GM21390 (cell line): ENCODE measurements at regions not wholly inside any gene's neighbourhood (a gene's known extent, or its start where the extent isn't known, plus 50 kb on each side); places are given as distances from the start of the nearest gene placed in this dataset.

Experiments
- ATAC-seq: cut with Tn5 transposase; IDR thresholded peaks from one replicate; pipeline ENCODE4 v1.9.1; 2021; ENCODE audit not compliant: unreplicated experiment

GRCh38 chr6:3997177-3997770 is 81.7 kb downstream of the FAM217A start:
- no peak for ATAC-seq

GRCh38 chr6:3999800-4000661 is 78.9 kb downstream of the FAM217A start:
- ATAC-seq, result no peak

GRCh38 chr6:4004249-4004648 is 74.7 kb downstream of the FAM217A start:
- ATAC-seq, result no peak

GRCh38 chr6:4008324-4009047 is 70.5 kb downstream of the FAM217A start:
- ATAC-seq, result no peak

GRCh38 chr6:4009486-4009885 is 69.5 kb downstream of the FAM217A start:
- ATAC-seq, result no peak

GRCh38 chr6:4010048-4010447 is 68.9 kb downstream of the FAM217A start:
- no peak for ATAC-seq

GRCh38 chr6:4010689-4011090 is 68.2 kb downstream of the FAM217A start:
- no peak for ATAC-seq

- ATAC-seq, result no peak
Observed at GRCh38 chr6:4012826-4013225, 66.1 kb downstream of the FAM217A start.

- ATAC-seq, result no peak
Observed at GRCh38 chr6:4017058-4017739, 61.7 kb downstream of the FAM217A start.

- ATAC-seq, result no peak
Observed at GRCh38 chr6:4017834-4018170, 61.1 kb downstream of the FAM217A start.

- peak; percentile 61 for ATAC-seq
Observed at GRCh38 chr6:4018171-4018923, 60.6 kb downstream of the FAM217A start.
